ENCODE measurements at regions not wholly inside any gene's neighbourhood (a gene's known extent, or its start where the extent isn't known, plus 50 kb on each side); places are given as distances from the start of the nearest gene placed in this dataset.

GRCh38 chr1:65691152-65691900 lies 101.4 kb upstream of the PDE4B start:
- Histone ChIP-seq H3K36me3 (ENCODE audit: control insufficient read depth, insufficient read depth, low read length) (no peaks in the 10 kb centered on the region), H3K9me3 (ENCODE audit: control insufficient read depth, low read length) (no peaks in the 10 kb centered on the region), H3K27ac (ENCODE audit: insufficient read depth, low read depth, low read length, poor library complexity, severe bottlenecking) (no peak overlapping the region), H3K4me3 (ENCODE audit: insufficient read depth, low read depth, low read length) (no peak overlapping the region), H3K4me1 (ENCODE audit: control insufficient read depth, insufficient read depth, low read length) (peaks cover 3% of the 10 kb centered on the region), H3K27me3 (ENCODE audit: control insufficient read depth, insufficient read depth, low read length, poor library complexity, severe bottlenecking) (no peaks in the 10 kb centered on the region)
- WGBS, 2 experiments, result 90 to 91% methylated on average over 6 of the region's 6 CpGs

DNA sequence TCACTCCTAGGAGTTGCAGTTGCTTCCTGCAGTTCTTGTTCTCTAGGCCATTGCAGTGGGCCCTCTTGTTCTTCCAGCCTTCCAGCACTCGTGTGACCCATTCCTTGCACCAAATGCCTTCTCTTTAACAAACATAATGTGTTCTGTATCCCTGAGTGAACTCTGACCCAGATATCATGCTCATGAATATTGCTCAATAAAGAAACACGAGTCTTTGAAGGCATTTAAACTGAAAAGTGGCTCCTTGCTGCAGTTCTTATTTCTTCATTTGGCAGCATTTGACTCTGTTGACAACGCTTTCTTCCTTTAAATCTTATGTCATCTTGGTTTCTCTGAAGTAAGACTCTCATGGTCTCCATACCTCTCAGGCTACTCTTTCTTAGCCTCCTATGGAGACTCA lies 100.7 kb upstream of the PDE4B start:
- Histone ChIP-seq H3K4me3 (ENCODE audit: insufficient read depth, low read depth, low read length) (no peak overlapping the region), H3K9me3 (ENCODE audit: control insufficient read depth, low read length) (no peaks in the 10 kb centered on the region), H3K4me1 (ENCODE audit: control insufficient read depth, insufficient read depth, low read length) (peaks cover 3% of the 10 kb centered on the region), H3K27me3 (ENCODE audit: control insufficient read depth, insufficient read depth, low read length, poor library complexity, severe bottlenecking) (no peaks in the 10 kb centered on the region), H3K27ac (ENCODE audit: insufficient read depth, low read depth, low read length, poor library complexity, severe bottlenecking) (no peak overlapping the region), H3K36me3 (ENCODE audit: control insufficient read depth, insufficient read depth, low read length) (no peaks in the 10 kb centered on the region)
- WGBS, 2 experiments, result 95 to 96% methylated on average over 3 of the region's 3 CpGs

DNA sequence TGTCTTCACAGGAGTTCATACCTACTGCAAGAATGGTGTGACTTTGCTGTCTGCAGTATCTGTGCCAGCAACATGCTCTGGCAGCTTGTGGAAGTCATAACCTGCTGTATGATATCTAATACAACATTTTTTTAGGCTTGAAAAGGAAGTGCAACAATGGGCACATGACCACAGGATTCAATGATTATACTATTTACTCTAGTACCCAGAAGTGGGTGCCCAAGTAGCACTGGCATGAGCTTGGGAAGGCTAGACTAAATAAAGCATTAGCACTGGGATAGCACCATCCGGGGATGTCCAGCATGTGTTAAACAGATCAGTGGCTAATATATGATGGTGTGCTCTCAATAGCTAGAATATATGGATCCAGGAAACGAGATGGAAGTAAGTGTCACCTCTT lies 98.6 kb upstream of the PDE4B start:
- Histone ChIP-seq H3K36me3 (ENCODE audit: control insufficient read depth, insufficient read depth, low read length) (no peaks in the 10 kb centered on the region), H3K27ac (ENCODE audit: insufficient read depth, low read depth, low read length, poor library complexity, severe bottlenecking) (no peak overlapping the region), H3K27me3 (ENCODE audit: control insufficient read depth, insufficient read depth, low read length, poor library complexity, severe bottlenecking) (no peaks in the 10 kb centered on the region), H3K4me3 (ENCODE audit: insufficient read depth, low read depth, low read length) (no peak overlapping the region), H3K9me3 (ENCODE audit: control insufficient read depth, low read length) (no peaks in the 10 kb centered on the region), H3K4me1 (ENCODE audit: control insufficient read depth, insufficient read depth, low read length) (peaks cover 3% of the 10 kb centered on the region)
- WGBS, 2 experiments, result 93 to 100% methylated on average over 2 of the region's 2 CpGs

DNA sequence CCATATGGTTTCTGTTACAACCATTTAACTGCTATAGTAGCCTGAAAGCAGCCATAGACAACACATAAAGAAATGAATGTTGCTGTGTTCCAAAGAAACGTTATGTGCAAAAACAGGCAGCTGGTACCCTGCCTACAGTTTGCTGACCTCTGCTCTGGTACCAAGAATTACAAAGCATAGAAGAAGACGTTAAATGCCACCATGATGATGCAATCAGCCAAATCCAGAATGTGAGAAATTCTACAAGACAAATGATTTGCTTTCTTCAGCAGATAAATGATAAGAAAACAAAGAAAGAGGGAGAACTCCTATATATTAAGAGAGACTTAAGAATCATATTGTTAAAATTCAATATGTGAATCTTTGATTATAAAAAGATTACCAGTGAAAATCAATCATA lies 97.8 kb upstream of the PDE4B start:
- Histone ChIP-seq H3K4me3 (ENCODE audit: insufficient read depth, low read depth, low read length) (no peak overlapping the region), H3K36me3 (ENCODE audit: control insufficient read depth, insufficient read depth, low read length) (no peaks in the 10 kb centered on the region), H3K9me3 (ENCODE audit: control insufficient read depth, low read length) (no peaks in the 10 kb centered on the region), H3K27ac (ENCODE audit: insufficient read depth, low read depth, low read length, poor library complexity, severe bottlenecking) (no peak overlapping the region), H3K27me3 (ENCODE audit: control insufficient read depth, insufficient read depth, low read length, poor library complexity, severe bottlenecking) (no peaks in the 10 kb centered on the region), H3K4me1 (ENCODE audit: control insufficient read depth, insufficient read depth, low read length) (peaks cover 3% of the 10 kb centered on the region)
- 94 to 98% methylated on average over 2 of the region's 2 CpGs for WGBS, 2 experiments

GRCh38 chr1:65698590-65698989 lies 94.1 kb upstream of the PDE4B start:
- 97 to 100% methylated on average over 1 to 2 of the region's 2 CpGs for WGBS, 2 experiments
- H3K4me3 ChIP-seq (ENCODE audit: insufficient read depth, low read depth, low read length), result no peak overlapping the region
- peaks cover 2% of the 10 kb centered on the region for H3K4me1 ChIP-seq (ENCODE audit: control insufficient read depth, insufficient read depth, low read length)
- no peaks in the 10 kb centered on the region for H3K9me3 ChIP-seq (ENCODE audit: control insufficient read depth, low read length)
- H3K27ac ChIP-seq (ENCODE audit: insufficient read depth, low read depth, low read length, poor library complexity, severe bottlenecking), result no peak overlapping the region
- H3K36me3 ChIP-seq (ENCODE audit: control insufficient read depth, insufficient read depth, low read length), result no peaks in the 10 kb centered on the region
- H3K27me3 ChIP-seq (ENCODE audit: control insufficient read depth, insufficient read depth, low read length, poor library complexity, severe bottlenecking), result no peaks in the 10 kb centered on the region

DNA sequence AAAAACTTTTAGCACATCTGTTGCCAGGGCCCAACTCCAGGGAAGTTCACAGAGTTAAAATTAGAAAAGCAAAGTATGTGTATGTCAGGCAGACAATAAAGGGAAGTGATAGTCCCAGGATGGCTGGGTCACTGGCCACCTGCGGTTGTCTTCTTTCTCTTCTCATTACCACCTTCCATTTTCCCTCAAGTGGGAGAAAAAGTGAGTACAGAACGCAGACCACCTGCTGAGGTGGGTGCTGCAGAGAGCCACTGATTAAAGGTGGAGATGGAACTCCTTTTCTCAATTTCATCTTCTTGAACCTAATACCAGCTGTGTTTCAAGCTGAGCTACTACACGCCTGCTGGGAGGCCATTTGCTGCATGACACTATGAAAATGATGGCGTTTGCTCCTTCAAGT lies 88.8 kb upstream of the PDE4B start:
- 62 to 79% methylated on average over 3 to 4 of the region's 4 CpGs for WGBS, 2 experiments

GRCh38 chr1:65704318-65704717 lies 88.4 kb upstream of the PDE4B start:
- H3K4me3 ChIP-seq (ENCODE audit: insufficient read depth, low read depth, low read length), result no peak overlapping the region
- 86 to 92% methylated on average over 1 to 2 of the region's 2 CpGs for WGBS, 2 experiments
- no peaks in the 10 kb centered on the region for H3K27me3 ChIP-seq (ENCODE audit: control insufficient read depth, insufficient read depth, low read length, poor library complexity, severe bottlenecking)
- H3K36me3 ChIP-seq (ENCODE audit: control insufficient read depth, insufficient read depth, low read length), result no peaks in the 10 kb centered on the region
- no peaks in the 10 kb centered on the region for H3K9me3 ChIP-seq (ENCODE audit: control insufficient read depth, low read length)
- H3K4me1 ChIP-seq (ENCODE audit: control insufficient read depth, insufficient read depth, low read length), result peaks cover 11% of the 10 kb centered on the region
- H3K27ac ChIP-seq (ENCODE audit: insufficient read depth, low read depth, low read length, poor library complexity, severe bottlenecking), result no peak overlapping the region

More for the DNA sequence above, 88.8 kb upstream of the PDE4B start:
- Histone ChIP-seq H3K4me1 (ENCODE audit: control insufficient read depth, insufficient read depth, low read length) (peaks cover 11% of the 10 kb centered on the region), H3K27me3 (ENCODE audit: control insufficient read depth, insufficient read depth, low read length, poor library complexity, severe bottlenecking) (no peaks in the 10 kb centered on the region), H3K4me3 (ENCODE audit: insufficient read depth, low read depth, low read length) (no peak overlapping the region), H3K27ac (ENCODE audit: insufficient read depth, low read depth, low read length, poor library complexity, severe bottlenecking) (no peak overlapping the region), H3K9me3 (ENCODE audit: control insufficient read depth, low read length) (no peaks in the 10 kb centered on the region), H3K36me3 (ENCODE audit: control insufficient read depth, insufficient read depth, low read length) (no peaks in the 10 kb centered on the region)

DNA sequence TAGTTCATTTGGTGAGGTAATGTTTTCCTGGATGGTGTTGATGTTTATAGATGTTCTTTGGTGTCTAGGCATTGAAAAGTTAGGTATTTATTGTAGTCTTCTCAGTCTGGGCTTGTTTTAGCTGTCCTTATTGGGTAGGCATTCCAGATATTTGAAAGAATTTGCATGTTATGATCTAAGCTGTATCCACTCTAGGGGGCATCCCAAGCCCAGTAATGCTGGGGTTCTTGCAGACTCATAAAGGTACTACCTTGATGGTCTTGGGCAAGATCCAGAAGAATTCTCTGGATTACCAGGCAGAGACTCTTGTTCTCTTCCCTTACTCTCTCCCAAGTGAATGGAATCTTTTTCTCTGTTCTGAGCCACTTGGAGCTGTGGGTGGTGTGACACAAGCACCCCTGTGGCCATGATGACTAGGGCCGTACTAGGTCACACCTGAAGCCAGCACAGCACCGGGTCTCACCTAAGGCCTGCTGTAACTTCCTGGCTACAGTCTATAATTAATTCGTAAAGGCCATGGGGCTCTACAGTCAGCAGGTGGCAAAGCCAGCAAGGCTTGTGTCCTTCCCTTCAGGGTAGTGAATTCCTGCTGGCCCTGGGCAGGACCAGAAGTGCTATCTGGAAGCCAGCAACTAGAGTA lies 74.8 kb upstream of the PDE4B start:
- WGBS, 2 experiments, result 88 to 93% methylated on average over 3 of the region's 3 CpGs

DNA sequence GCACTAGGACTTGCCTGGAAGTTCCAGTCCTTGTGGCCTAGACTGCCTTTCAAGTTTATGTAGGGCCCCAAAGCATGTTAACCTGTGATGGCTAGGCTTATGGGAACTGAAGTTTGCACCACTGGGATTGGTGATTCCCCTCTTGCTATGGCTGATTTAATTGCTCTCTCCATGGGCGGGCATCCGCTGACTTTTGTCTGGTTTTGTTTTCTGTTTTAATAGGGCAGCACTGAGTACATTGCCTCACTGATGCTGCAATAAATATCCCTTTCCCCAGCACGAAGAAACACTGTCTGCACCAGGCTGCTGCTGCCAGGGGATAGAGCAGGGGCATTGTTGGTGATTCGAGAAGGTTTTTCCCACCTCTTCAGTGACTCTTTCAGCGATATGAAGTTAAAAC lies 73.3 kb upstream of the PDE4B start:
- Histone ChIP-seq H3K36me3 (ENCODE audit: control insufficient read depth, insufficient read depth, low read length) (no peaks in the 10 kb centered on the region), H3K27ac (ENCODE audit: insufficient read depth, low read depth, low read length, poor library complexity, severe bottlenecking) (no peak overlapping the region), H3K4me3 (ENCODE audit: insufficient read depth, low read depth, low read length) (no peak overlapping the region), H3K4me1 (ENCODE audit: control insufficient read depth, insufficient read depth, low read length) (no peaks in the 10 kb centered on the region), H3K27me3 (ENCODE audit: control insufficient read depth, insufficient read depth, low read length, poor library complexity, severe bottlenecking) (no peaks in the 10 kb centered on the region), H3K9me3 (ENCODE audit: control insufficient read depth, low read length) (no peaks in the 10 kb centered on the region)
- WGBS, 2 experiments, result 94 to 96% methylated on average over 5 of the region's 5 CpGs

More for the DNA sequence above, 74.8 kb upstream of the PDE4B start:
- no peaks in the 10 kb centered on the region for H3K36me3 ChIP-seq (ENCODE audit: control insufficient read depth, insufficient read depth, low read length)
- H3K27me3 ChIP-seq (ENCODE audit: control insufficient read depth, insufficient read depth, low read length, poor library complexity, severe bottlenecking), result no peaks in the 10 kb centered on the region
- no peak overlapping the region for H3K4me3 ChIP-seq (ENCODE audit: insufficient read depth, low read depth, low read length)
- no peaks in the 10 kb centered on the region for H3K4me1 ChIP-seq (ENCODE audit: control insufficient read depth, insufficient read depth, low read length)
- no peak overlapping the region for H3K27ac ChIP-seq (ENCODE audit: insufficient read depth, low read depth, low read length, poor library complexity, severe bottlenecking)
- H3K9me3 ChIP-seq (ENCODE audit: control insufficient read depth, low read length), result no peaks in the 10 kb centered on the region

DNA sequence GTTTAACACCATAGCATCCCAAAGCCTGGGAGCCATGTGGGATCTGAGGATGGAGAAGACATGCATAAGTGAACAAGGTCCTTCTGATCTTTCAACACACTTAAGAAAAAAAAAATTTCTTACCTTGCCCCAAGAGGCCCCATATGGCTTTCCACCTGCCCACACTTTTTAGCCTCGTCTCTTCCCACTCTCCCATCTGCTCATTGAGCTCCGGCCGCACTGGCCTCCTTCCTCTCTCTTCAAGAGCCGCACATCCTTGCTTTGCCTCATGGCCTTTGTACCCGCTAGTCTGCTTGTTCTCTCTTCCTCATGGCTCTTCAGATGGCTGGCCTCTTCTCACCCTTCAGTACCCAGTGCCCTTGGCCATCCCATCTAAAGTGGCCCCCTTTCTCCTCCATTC lies 70.2 kb upstream of the PDE4B start:
- Histone ChIP-seq H3K27ac (ENCODE audit: insufficient read depth, low read depth, low read length, poor library complexity, severe bottlenecking) (no peak overlapping the region), H3K27me3 (ENCODE audit: control insufficient read depth, insufficient read depth, low read length, poor library complexity, severe bottlenecking) (no peaks in the 10 kb centered on the region), H3K36me3 (ENCODE audit: control insufficient read depth, insufficient read depth, low read length) (no peaks in the 10 kb centered on the region), H3K4me3 (ENCODE audit: insufficient read depth, low read depth, low read length) (no peak overlapping the region), H3K4me1 (ENCODE audit: control insufficient read depth, insufficient read depth, low read length) (no peaks in the 10 kb centered on the region), H3K9me3 (ENCODE audit: control insufficient read depth, low read length) (no peaks in the 10 kb centered on the region)
- 94 to 95% methylated on average over 5 of the region's 5 CpGs for WGBS, 2 experiments
